Renal cortex interstitium (tissue), 11 donors: ENCODE measurements at regions not wholly inside any gene's neighbourhood (a gene's known extent, or its start where the extent isn't known, plus 50 kb on each side); places are given as distances from the start of the nearest gene placed in this dataset.

Experiments used
- DNase-seq, 11 donors: peaks; one replicate each; pipeline ENCODE4 v3.0.0-alpha.2; 2013; ENCODE audit warnings: low read depth in 9 of 11, low spot score in 4 of 11; ENCODE audit errors: extremely low read depth in 1 of 11

GRCh38 chr6:139944976-139945375 is 570.5 kb upstream of the CITED2 start:
- no peak for DNase-seq

- DNase-seq, result no peak
Measured at GRCh38 chr6:139944131-139944530, 569.7 kb upstream of the CITED2 start.

GRCh38 chr6:139943391-139943790 is 568.9 kb upstream of the CITED2 start:
- DNase-seq, result peak in 4 of 11 donors; percentile 54 to 62 (median 58)

GRCh38 chr6:139942331-139942730 is 567.9 kb upstream of the CITED2 start:
- DNase-seq, result no peak

GRCh38 chr6:139941826-139942225 is 567.4 kb upstream of the CITED2 start:
- DNase-seq, result no peak

GRCh38 chr6:139940741-139941729 is 566.6 kb upstream of the CITED2 start:
- no peak for DNase-seq

- DNase-seq, result no peak
Measured at GRCh38 chr6:139939189-139939979, 564.9 kb upstream of the CITED2 start.

- DNase-seq, result no peak
Measured at GRCh38 chr6:139932671-139933070, 558.2 kb upstream of the CITED2 start.

- no peak for DNase-seq
Measured at GRCh38 chr6:139931747-139932146, 557.3 kb upstream of the CITED2 start.

GRCh38 chr6:139927742-139928305 is 553.4 kb upstream of the CITED2 start:
- no peak for DNase-seq

GRCh38 chr6:139927236-139927635 is 552.8 kb upstream of the CITED2 start:
- no peak for DNase-seq

GRCh38 chr6:139926711-139927110 is 552.3 kb upstream of the CITED2 start:
- no peak for DNase-seq

GRCh38 chr6:139925894-139926641 is 551.6 kb upstream of the CITED2 start:
- DNase-seq, result no peak

GRCh38 chr6:139923964-139924475 is 549.6 kb upstream of the CITED2 start:
- no peak for DNase-seq

- no peak for DNase-seq
Measured at GRCh38 chr6:139922236-139922635, 547.8 kb upstream of the CITED2 start.

- no peak for DNase-seq
Measured at GRCh38 chr6:139920776-139921100, 546.3 kb upstream of the CITED2 start.

- no peak for DNase-seq
Measured at GRCh38 chr6:139920027-139920775, 545.8 kb upstream of the CITED2 start.
